ENCODE measurements at regions not wholly inside any gene's neighbourhood (a gene's known extent, or its start where the extent isn't known, plus 50 kb on each side); places are given as distances from the start of the nearest gene placed in this dataset.

DNA sequence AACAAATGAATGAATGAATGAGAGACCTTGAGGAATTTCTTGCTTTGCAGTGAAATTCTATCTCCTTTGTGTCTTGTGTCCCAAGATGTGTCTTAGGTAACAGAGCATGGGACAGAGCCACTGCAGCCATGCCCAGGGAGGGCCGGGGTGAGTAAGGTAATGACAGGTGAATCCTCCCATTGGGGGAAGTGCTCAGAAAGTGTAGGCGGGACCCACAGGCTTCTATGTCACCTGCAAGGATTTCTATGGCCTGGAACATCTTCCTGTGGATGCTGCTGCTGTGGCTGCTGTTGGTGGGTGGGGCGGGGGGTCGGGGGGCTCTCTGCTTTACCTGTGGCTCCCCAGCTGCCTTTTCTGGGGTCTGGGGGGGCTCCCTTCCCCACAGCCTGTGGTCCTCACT lies 133.6 kb upstream of the IER5L start:
- ChIA-PET CTCF (no interaction called here), POLR2A (ENCODE audit: low non-redundant PET) (no interaction called here)
- Histone ChIP-seq H3K27ac (ENCODE audit: low read depth, low read length, poor library complexity, severe bottlenecking) (no peak overlapping the region), H3K36me3 (ENCODE audit: insufficient read depth, low read length, poor library complexity, severe bottlenecking) (no peaks in the 10 kb centered on the region), H3K4me3 (ENCODE audit: low read depth, low read length, poor library complexity, severe bottlenecking) (no peak overlapping the region), H3K4me1 (ENCODE audit: insufficient read depth, low read length, poor library complexity, severe bottlenecking) (no peaks in the 10 kb centered on the region), H3K27me3 (replicated peaks; ENCODE audit: insufficient read depth, low read depth, low read length, poor library complexity) (no peaks in the 10 kb centered on the region), H3K9me3 (ENCODE audit: low read depth, low read length, poor library complexity, severe bottlenecking) (no peaks in the 10 kb centered on the region)
- BruUV-seq (replicated peaks), result no TSS peak
- DNase-seq (ENCODE audit: low spot score), result no peak
- intact Hi-C loops (cut with micrococcal nuclease; ENCODE audit: unreplicated experiment), result no loop called here
- TF ChIP-seq CTCF (conservative IDR thresholded peaks at IDR 0.05; ENCODE audit: low read depth, low read length) (no peak), EZH2 (IDR thresholded peaks at IDR 0.05; ENCODE audit: borderline replicate concordance, low read depth, low read length, poor library complexity, severe bottlenecking) (no peak)

DNA sequence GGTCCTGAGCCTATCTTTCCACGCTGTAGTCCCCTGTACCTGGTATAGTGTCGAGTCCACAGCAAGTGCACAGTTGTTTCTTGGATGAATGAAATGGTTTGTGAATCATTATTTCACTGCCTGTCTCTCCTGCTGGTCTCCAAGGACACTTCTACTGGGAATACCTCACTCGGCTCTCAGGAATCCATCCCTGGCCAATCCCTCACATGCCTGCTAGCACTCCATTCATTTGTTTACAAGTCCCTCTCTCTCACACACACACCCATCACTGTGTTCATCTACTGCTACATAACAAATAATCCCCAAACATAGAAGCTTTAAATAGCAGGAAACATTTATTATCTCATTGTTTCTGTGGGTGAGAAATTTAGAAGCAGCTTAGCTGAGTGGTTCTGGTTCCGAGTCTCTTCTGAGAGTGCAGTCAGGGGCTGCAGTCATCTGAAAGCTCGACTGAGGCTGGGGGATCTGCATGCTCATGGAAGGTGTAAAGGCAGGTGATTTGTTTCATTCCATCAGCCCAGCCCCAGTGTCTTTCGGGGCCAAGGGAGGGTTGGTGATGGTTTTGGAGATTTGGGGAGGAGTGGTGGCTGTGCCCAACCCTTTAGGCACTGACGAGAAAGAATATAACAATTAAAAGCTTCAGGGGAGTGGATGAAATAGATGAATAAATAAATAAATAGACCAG lies 132.7 kb upstream of the IER5L start:
- POLR2A ChIA-PET (ENCODE audit: low non-redundant PET), result no interaction called here
- no peak for TF ChIP-seq CTCF (conservative IDR thresholded peaks at IDR 0.05; ENCODE audit: low read depth, low read length)
- no peak for TF ChIP-seq EZH2 (IDR thresholded peaks at IDR 0.05; ENCODE audit: borderline replicate concordance, low read depth, low read length, poor library complexity, severe bottlenecking)
- DNase-seq (ENCODE audit: low spot score), result no peak
- intact Hi-C loops (cut with micrococcal nuclease; ENCODE audit: unreplicated experiment), result no loop called here
- Histone ChIP-seq H3K27ac (ENCODE audit: low read depth, low read length, poor library complexity, severe bottlenecking) (no peak overlapping the region), H3K9me3 (ENCODE audit: low read depth, low read length, poor library complexity, severe bottlenecking) (no peaks in the 10 kb centered on the region), H3K36me3 (ENCODE audit: insufficient read depth, low read length, poor library complexity, severe bottlenecking) (no peaks in the 10 kb centered on the region), H3K27me3 (replicated peaks; ENCODE audit: insufficient read depth, low read depth, low read length, poor library complexity) (no peaks in the 10 kb centered on the region), H3K4me1 (ENCODE audit: insufficient read depth, low read length, poor library complexity, severe bottlenecking) (no peaks in the 10 kb centered on the region), H3K4me3 (ENCODE audit: low read depth, low read length, poor library complexity, severe bottlenecking) (no peak overlapping the region)
- CTCF ChIA-PET, result no interaction called here
- BruUV-seq (replicated peaks), result no TSS peak

GRCh38 chr9:129309906-129310305 lies 131.8 kb upstream of the IER5L start:
- no peaks in the 10 kb centered on the region for H3K4me1 ChIP-seq (ENCODE audit: insufficient read depth, low read length, poor library complexity, severe bottlenecking)
- H3K36me3 ChIP-seq (ENCODE audit: insufficient read depth, low read length, poor library complexity, severe bottlenecking), result no peaks in the 10 kb centered on the region
- no TSS peak for BruUV-seq (replicated peaks)
- no peak for DNase-seq (ENCODE audit: low spot score)
- ChIA-PET CTCF (no interaction called here), POLR2A (ENCODE audit: low non-redundant PET) (no interaction called here)
- no peak overlapping the region for H3K4me3 ChIP-seq (ENCODE audit: low read depth, low read length, poor library complexity, severe bottlenecking)
- H3K27me3 ChIP-seq (replicated peaks; ENCODE audit: insufficient read depth, low read depth, low read length, poor library complexity), result no peaks in the 10 kb centered on the region
- H3K9me3 ChIP-seq (ENCODE audit: low read depth, low read length, poor library complexity, severe bottlenecking), result no peaks in the 10 kb centered on the region
- no peak overlapping the region for H3K27ac ChIP-seq (ENCODE audit: low read depth, low read length, poor library complexity, severe bottlenecking)
- TF ChIP-seq CTCF (conservative IDR thresholded peaks at IDR 0.05; ENCODE audit: low read depth, low read length) (no peak), EZH2 (IDR thresholded peaks at IDR 0.05; ENCODE audit: borderline replicate concordance, low read depth, low read length, poor library complexity, severe bottlenecking) (no peak)
- intact Hi-C loops (cut with micrococcal nuclease; ENCODE audit: unreplicated experiment), result no loop called here
